ENCODE measurements at regions not wholly inside any gene's neighbourhood (a gene's known extent, or its start where the extent isn't known, plus 50 kb on each side); places are given as distances from the start of the nearest gene placed in this dataset.

DNA sequence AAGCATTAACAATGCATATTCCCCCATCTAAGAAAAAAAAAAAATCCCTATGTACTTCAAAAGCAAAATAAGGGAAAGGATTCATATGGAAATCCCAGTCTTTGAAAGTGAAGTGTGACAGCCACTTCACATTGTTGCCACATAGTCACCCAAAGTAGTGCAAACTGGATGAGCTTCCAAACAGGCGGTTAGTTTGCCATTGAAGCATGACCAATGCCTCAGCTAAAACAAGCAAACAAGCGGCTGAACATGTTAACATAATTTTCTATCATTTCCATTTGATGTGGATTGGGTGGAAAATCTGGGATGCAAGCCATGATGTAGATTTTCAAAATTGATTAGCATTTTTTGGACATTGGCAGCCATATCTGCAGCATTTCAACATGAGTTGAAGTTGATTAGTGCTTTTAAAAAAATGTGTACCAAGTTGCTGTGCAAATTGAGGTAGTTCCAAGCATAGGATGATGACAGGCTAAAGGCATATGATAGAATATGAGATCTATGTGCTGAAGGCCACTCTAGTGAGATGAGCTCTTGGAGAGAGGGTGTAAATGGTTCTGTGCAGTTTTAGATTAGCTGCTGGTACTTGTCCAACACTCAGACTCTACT is 405.2 kb downstream of the NR2F2 start:
- no peak for TF ChIP-seq ZNF274 (IDR thresholded peaks at IDR 0.05; ENCODE audit: low read depth, low read length)
- H3K4me3 ChIP-seq (ENCODE audit: low read length): no peak overlapping the region

DNA sequence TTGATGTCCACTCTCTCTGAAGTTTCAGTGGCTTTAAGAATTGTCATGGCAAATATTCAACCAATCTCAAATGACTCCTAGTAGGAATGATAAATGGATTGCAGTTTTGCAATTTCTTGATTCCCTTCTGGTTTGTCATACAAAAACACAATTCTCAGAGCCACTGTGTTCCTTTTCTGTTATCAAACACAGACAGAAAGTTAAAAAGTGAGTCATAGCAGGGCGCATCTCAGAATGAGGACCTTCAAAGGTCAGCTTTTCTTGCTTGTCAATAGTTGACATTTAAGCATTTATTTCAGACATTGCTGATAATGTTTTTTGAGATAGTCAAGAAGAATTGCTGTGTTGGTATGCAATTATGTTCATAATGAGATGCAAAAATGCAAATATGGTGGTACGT is 405.9 kb downstream of the NR2F2 start:
- no peak for TF ChIP-seq ZNF274 (IDR thresholded peaks at IDR 0.05; ENCODE audit: low read depth, low read length)
- H3K4me3 ChIP-seq (ENCODE audit: low read length): no peak overlapping the region

DNA sequence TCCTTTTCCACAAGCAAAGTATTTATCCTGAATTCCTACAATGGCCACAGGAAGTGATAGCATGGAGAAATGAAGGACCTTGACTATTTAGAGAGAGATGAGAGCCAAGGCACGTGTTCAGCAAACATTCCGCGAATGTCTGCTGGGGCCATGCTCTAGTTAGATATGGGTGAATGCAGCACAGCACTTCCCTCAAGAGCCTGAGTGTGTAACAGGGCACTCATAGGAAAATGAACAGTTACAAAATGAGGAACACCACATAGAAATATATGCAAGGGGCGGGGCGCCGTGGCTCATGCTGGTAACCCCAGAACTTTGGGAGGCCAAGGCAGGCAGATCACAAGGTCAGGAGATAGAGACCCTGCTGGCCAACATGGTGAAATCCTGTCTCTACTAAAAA is 406.9 kb downstream of the NR2F2 start:
- TF ChIP-seq ZNF274 (IDR thresholded peaks at IDR 0.05; ENCODE audit: low read depth, low read length): no peak
- no peak overlapping the region for H3K4me3 ChIP-seq (ENCODE audit: low read length)

DNA sequence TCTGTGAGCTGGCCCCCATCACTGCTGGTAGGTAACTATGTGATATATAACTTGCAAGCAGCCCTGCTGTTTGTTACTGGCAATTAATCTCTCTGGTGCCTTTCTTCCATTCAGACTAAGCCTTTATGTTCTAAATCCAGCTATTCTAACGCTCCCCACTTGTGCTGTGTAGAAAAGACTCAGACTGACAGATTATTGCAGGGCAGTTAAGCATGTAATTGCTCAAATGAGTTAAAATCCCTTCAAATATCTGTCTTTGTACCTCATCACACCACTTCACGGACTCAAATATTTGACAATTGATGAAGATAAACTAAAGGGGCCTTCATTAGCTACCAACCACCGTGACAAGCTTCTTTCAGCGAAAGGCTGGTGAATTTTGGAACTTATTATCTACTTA is 416.2 kb downstream of the NR2F2 start:
- no peak for TF ChIP-seq ZNF274 (IDR thresholded peaks at IDR 0.05; ENCODE audit: low read depth, low read length)
- no peak overlapping the region for H3K4me3 ChIP-seq (ENCODE audit: low read length)

DNA sequence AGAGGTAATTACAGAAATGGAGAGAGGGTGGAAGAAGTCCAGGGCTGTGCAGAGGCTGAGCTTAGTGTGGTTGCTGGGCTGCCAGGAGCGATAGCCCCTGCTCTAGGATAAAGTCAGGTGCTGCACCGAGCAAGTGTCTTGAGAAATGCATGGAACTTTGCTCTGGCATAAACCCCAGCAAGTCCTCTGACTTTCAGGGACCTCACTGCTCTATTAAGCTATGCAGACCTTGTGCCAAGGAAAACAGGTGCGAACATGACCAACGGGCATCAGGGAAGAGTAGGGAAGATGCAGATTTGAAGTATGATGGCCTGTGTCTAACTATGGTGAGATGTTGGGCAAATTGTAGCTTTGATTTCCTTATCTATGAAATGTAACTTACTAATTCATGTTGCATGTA is 416.8 kb downstream of the NR2F2 start:
- TF ChIP-seq ZNF274 (IDR thresholded peaks at IDR 0.05; ENCODE audit: low read depth, low read length): no peak
- H3K4me3 ChIP-seq (ENCODE audit: low read length): no peak overlapping the region

DNA sequence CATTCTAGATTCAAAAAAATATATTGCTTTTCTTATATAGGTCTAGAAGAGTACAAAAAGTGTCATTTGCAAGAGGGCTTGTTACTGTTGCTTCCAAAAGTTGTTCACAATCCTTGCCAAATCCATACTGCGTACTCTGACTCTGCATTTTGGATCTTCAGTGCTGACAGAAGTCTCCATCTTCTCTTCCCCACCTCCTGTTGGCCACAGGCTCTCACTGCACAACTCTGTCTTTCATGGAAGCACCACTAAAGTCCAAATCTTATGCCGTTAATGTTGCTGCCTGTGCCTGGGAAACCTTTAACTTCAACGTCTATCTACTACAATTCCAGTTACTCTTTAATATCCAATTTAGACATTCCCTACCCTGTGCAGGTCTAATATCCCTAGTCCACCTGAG is 419.9 kb downstream of the NR2F2 start:
- no peak for TF ChIP-seq ZNF274 (IDR thresholded peaks at IDR 0.05; ENCODE audit: low read depth, low read length)
- no peak overlapping the region for H3K4me3 ChIP-seq (ENCODE audit: low read length)

DNA sequence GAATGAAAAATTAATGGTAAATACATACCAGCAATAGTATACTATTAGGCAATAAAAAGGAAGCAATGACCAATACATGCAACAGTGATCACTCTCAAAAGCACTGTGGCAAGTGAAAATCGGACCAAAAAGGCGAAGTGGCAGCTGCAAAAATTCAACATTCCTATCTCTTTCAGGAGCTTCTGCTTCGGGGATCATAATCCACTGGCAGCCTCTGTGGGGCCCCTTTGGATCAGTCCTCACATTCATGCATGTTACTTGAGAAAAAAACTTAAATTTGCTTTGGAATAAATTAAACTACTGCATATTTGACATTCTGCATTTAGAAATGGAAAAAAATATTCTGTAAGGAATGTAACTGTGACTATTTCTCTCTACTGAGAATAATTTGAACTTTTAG is 425.6 kb downstream of the NR2F2 start:
- no peak overlapping the region for H3K4me3 ChIP-seq (ENCODE audit: low read length)
- no peak for TF ChIP-seq ZNF274 (IDR thresholded peaks at IDR 0.05; ENCODE audit: low read depth, low read length)

DNA sequence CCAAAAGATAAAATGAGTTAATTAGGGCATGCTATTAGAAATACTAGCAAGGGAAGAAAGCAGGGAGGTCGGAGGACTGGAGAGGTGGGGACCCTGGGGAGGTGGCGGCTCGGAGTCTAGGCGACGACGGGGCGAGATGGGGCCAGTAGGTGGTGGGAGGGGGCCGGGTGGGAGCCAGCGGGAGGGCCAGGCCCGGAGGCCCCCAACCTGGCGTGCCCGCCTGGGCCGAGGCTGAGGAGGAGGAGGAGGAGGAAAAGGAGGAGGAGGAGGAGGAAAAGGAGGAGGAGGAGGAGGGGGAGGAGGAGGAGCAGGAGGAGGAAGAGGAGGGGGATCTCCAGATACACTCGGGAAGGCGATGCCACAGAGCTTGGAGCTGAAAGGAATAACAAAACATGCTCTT is 426.2 kb downstream of the NR2F2 start:
- H3K4me3 ChIP-seq (ENCODE audit: low read length): no peak overlapping the region
- TF ChIP-seq ZNF274 (IDR thresholded peaks at IDR 0.05; ENCODE audit: low read depth, low read length): no peak

DNA sequence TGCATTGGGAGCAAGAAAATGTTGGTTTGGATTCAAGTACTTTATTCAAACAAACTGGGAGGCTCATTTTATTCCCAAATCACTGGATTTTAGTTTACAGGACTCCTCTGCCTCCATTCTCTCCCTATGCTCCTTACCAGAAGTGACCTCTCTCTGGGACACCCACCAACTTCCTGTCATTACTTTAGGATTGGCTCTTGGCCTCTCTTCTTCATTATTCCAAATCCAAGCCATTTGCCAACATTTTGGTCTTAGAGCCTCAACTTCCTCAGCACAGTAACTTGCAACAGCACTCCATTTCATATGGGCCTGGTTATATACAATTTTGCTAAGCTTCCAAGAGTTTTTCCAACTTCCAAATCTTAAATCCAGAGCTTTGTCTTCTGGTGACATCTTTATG is 432.1 kb downstream of the NR2F2 start:
- no peak overlapping the region for H3K4me3 ChIP-seq (ENCODE audit: low read length)
- TF ChIP-seq ZNF274 (IDR thresholded peaks at IDR 0.05; ENCODE audit: low read depth, low read length): no peak

DNA sequence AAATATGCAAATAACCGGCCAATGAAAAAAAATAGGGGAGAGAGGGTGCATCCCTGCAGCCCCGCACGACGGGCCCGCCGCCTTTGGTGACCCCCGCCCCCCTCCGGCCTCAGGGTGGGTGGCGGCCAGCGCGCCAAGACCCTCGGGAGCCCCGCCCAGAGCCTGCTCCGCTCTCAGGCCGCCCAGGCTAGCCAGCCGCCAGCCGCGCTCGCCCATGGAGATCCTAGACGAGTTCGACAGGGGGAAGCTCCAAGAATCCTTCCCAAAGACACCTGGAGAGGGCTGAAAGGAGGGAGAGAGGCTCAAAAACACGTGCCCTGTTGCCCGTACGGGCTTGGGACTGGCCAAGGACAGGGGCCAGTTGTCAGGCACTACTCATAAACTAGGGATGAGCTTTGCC is 434.0 kb downstream of the NR2F2 start:
- TF ChIP-seq ZNF274 (IDR thresholded peaks at IDR 0.05; ENCODE audit: low read depth, low read length): no peak
- H3K4me3 ChIP-seq (ENCODE audit: low read length): no peak overlapping the region

DNA sequence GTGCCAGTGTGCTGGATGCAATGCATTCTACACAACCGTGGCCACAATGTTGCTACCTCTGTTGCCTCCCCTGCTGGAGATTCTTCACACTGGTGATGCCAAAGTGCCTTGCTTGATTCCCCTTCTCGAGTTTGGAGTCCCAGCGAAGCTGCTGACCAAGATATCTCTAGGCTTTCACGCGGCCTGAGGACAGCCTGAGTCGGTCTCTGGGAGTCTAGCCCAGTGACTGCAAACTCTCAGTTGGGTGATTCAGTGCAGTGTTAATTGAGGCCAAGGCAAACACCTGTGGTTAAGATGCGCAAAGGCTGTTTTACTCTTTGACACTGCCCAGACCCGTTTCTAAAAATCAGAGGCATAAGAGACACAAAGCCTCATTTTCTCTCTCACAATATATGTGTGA is 434.4 kb downstream of the NR2F2 start:
- no peak overlapping the region for H3K4me3 ChIP-seq (ENCODE audit: low read length)
- TF ChIP-seq ZNF274 (IDR thresholded peaks at IDR 0.05; ENCODE audit: low read depth, low read length): no peak

DNA sequence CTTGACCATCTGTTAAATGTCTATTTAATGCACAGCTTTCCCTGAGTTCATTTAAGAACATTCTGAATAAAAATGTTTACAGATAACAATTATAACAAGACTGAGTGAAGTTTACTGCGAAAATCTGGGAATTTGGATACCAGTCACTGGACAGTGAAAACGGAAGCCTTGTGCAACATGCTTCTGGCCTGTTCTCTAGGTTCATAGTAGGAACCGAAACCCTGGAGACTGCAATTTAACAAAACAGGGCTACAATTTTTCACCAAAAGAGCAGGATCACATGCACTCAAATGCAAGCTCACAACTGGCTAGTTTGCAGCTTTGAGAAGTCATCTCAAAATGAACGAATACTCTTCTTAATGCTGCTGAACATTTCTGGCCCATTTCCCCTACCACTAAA is 435.9 kb downstream of the NR2F2 start:
- no peak overlapping the region for H3K4me3 ChIP-seq (ENCODE audit: low read length)
- no peak for TF ChIP-seq ZNF274 (IDR thresholded peaks at IDR 0.05; ENCODE audit: low read depth, low read length)

DNA sequence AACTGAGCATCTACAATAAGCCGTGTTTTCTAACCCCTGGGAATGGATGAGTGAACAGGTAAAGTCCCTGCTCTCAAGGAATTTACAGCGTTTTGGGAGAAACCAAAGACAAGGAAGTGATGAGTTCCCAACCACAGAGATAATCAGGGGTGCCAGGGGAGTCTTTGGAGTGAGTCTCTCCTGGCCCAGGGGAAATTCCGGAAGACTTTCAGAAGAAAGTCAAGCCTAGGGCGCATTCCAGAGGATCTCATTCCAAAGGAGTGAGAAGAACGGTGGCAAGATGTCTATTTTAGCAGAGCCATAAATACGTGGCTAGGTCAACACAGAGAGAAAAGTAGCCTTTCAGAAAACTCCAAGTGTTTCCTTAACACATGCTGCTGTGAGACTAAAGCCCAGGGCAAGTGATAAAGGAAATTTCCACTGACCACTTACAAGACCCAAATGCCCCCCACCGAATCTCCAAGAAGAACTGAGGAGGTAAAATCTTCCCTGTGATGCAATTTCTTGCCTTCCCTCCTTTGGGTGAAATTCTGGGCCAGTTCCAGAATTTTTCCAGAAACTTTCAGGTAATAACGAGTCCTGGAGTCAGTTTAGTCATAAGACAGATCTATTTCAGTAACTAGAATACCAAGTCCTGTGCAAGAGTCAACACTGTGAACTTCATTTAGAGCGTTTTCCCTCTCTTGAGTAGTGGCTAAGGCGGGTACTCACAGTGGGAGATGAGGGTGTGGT is 437.4 kb downstream of the NR2F2 start:
- TF ChIP-seq ZNF274 (IDR thresholded peaks at IDR 0.05; ENCODE audit: low read depth, low read length): no peak
- H3K4me3 ChIP-seq (ENCODE audit: low read length): no peak overlapping the region

DNA sequence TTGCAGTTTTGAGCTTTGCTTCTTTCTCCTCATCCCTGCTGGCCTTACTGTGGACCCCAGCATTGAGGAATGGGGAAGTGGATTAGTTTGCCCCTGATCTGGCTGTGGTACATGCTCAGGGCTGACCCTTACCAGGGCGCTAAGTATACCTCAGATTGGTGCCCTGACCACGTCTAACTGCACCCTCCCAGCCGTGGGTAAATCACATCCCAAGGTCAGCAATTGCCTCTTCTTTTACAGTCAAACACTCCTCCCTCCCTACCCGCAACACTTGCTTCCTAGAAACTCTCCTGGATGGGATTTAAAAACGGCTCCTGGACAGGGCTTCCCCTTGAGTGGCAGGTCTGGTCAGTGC is 437.9 kb downstream of the NR2F2 start:
- TF ChIP-seq ZNF274 (IDR thresholded peaks at IDR 0.05; ENCODE audit: low read depth, low read length): no peak
- no peak overlapping the region for H3K4me3 ChIP-seq (ENCODE audit: low read length)

DNA sequence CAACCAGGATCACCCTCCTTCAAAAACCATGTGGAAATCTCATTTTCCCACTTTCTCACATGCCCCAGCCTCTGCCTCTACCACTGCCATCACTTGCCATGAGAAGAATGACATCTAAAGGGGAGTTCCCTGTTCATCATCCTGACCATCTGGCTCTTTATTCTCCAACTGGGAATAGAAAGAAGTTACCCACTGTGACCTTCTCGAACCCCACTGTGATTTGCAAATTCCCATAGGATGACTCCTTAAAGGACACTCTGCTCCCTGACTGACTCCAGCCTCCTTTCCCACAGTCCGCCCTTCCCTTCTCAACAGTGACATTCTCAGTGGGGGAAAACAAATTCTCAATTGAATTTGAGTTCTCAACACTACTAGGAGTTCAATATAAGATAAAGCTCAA is 440.5 kb downstream of the NR2F2 start:
- TF ChIP-seq ZNF274 (IDR thresholded peaks at IDR 0.05; ENCODE audit: low read depth, low read length): no peak
- H3K4me3 ChIP-seq (ENCODE audit: low read length): no peak overlapping the region

DNA sequence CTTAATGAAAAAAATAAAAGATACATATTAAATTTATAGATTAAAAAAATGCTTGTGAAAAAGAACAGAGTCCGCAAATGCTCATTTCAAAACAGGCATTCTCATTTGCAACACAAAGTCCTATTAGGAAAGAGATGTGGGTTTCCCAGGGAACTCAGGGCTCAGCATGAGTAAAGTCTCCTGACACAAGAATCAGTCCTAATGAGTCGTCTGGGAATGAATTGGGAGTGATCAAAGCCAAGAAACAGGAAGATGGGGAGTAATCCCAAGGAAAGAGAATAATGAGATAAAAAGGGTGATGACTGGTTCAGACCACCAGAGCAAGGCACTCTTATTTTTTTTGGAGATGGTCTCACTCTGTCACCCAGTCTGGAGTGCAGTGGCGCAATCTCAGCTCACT is 443.7 kb downstream of the NR2F2 start:
- H3K4me3 ChIP-seq (ENCODE audit: low read length): no peak overlapping the region
- TF ChIP-seq ZNF274 (IDR thresholded peaks at IDR 0.05; ENCODE audit: low read depth, low read length): no peak
